ENCODE measurements at regions not wholly inside any gene's neighbourhood (a gene's known extent, or its start where the extent isn't known, plus 50 kb on each side); places are given as distances from the start of the nearest gene placed in this dataset.
"Not testable (repeated sequence)": the region's sequence is repeated elsewhere in the genome, so short reads cannot be mapped to it uniquely, and the experiment has no call there.

DNA sequence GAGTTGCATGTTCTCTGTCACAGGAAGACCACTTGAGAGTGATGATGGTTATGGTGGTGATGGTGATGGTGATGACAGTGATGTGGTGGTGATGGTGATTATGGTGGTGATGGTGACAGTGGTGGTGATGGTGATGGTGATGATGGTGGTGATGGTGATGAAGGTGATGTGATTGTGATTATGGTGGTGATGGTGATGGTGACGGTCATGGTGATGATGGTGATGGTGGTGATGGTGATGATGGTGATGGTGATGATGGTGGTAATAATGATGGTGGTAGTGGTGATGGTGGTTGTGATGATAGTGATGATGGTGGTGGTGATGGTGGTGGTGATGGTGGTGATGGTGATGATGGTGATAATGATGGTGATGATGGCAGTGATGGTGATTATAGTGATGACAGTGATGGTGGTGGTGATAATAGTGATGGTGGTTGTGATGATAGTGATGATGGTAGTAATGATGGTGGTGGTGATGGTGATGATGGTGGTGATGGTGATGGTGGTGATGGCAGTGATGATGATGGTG, 93.7 kb downstream of the ASB1 start:
- DNase-seq (ENCODE audit: low read depth in 2 of 2, low spot score in 1 of 2), result no peak

DNA sequence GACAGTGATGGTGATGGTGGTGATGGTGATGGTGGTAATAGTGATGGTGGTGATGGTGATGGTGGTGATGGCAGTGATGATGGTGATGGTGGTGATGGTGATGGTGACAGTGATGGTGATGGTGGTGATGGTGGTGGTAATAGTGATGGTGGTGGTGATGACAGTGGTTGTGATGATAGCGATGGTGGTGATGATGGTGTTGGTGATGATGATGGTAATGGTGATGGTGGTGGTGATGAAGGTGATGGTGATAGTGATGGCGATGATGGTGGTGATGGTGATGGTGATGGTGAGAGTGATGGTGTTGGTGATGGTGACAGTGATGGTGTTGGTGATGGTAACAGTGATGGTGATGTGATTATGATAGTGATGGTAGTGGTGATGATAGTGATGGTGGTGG, 94.3 kb downstream of the ASB1 start:
- no peak for DNase-seq (ENCODE audit: low read depth in 2 of 2, low spot score in 1 of 2)

DNA sequence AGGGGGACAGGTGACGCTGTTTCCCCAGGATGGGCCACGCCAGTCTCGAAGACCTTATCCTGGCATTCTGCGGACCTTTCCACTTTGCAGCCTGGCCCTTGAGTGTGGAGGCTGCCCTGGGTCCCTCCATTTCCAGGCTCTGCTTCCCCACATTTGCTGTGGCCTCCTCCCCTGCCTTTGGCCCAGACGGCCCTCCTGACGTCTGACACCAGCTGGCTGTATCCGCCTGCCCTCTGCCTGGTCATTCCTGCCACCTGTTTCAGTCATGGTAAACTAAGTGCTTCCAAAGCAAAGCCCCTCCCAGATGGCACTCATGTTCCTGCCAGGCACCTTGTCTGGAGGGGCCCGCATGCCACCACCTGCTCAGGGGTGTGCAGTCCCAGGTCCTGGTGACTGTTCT, 95.1 kb downstream of the ASB1 start:
- no peak for DNase-seq (ENCODE audit: low read depth in 2 of 2, low spot score in 1 of 2)

DNA sequence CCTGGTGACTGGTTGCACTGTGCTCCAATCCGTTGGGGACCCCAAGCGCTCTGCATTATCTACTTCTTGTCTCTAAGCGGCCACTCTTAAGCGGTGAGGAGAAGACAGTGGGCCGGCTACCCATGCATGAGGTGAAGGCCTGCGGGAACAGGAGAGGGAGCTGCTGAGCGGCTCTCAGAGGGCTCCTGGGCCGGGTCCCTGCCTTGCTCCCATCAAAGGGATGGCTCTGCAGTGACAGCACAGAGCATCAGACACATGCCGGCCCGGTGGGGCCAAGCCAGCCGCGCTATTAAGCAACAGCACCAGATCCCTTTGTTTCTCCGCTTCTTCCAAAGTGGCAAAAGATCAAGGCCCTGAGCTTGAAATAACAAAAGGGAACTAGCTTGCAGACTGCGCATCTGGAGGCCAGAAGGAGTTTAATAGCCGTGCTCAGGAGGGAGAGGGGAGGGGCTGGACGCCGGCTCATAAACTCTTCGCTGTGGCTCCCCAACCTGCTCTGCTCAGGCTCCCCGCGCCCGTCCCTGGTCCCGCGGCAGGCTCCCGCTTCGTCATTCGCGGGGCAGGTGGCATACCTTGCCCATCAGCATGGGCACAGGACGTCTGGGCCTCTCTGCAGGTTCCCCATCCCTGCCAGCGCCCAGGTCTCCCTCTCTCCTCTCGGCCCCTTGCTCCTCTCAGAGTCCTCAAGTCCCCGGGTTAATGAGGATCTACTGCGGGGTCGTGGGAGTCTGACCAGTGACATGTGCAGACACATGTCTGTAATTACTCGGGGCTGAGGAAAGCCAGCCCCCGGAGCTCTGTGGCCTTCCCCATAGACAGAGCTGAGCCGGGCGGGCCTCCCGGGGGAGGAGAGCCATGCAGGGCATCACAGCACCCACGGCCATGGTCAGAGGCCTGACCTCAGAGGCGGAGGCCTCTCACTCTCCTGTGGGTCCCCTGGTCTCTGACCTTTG, 96.7 kb downstream of the ASB1 start:
- DNase-seq (ENCODE audit: low read depth in 2 of 2, low spot score in 1 of 2), result no peak

DNA sequence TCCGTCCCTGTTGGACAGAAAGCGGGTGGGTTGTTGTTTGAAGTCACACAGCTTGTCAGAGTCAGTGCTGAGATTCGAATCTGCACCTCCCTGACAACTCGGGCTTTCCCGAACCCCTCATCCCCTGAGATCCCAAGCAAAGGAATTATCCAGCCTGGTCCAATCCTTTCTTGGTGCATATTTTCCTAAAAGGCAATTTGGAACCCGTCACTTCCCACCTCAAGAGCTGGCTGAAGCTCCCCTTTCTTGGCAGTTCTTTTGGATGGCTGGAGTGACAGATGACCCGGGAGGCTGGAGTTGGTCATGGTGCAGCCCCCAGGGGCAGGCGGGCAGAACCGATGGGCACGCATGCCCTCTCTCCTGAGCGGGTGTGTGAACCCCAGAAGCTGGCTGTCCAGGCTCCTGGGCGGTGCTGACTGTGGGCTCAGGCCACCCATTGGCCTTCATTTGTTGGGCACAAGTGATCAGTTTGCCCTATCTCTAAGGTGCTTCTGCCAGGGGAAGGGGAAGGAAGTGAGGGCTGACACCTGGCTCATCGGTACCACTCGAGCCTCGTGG, 97.8 kb downstream of the ASB1 start:
- no peak for DNase-seq (ENCODE audit: low read depth in 2 of 2, low spot score in 1 of 2)

DNA sequence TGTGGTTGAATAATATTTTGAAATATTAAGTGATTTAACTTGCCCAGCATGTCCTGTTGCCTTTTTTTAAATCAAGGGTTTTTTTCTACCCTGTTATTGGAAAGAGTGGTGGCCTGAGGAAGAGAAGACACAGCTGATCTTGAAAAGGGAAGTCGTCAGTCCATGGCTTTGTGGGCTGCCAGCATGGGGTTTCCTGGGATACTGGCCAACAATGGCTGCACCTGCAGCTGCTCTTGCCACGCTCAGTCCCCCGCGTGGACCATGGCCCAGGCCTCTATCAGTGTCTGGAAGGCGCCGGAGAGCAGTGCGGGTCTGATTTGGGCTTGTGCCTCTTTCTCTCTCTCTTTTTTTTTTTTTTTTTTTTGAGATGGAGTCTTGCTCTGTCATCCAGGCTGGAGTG, 99.3 kb downstream of the ASB1 start:
- DNase-seq (ENCODE audit: low read depth in 2 of 2, low spot score in 1 of 2), result no peak

DNA sequence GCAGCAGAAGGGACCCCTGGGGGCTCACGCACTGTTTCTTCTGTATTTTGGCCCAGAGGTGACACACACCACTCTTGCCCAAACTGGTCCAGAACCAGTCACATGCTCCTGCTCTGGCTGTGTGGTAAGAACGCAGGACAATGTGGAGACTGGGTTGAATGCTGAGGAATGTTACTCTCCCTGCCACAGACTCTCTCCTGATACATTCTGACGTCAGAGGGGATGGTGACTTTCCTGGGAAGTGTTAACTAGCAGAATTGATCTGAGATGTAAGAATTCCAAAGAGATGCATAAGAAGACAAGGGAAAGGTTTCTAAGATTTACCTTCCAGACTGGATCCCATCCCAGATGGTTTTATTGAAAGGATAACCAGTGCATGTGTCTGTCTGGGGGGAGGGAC, 100.8 kb downstream of the ASB1 start:
- DNase-seq (ENCODE audit: low read depth in 2 of 2, low spot score in 1 of 2), result no peak

DNA sequence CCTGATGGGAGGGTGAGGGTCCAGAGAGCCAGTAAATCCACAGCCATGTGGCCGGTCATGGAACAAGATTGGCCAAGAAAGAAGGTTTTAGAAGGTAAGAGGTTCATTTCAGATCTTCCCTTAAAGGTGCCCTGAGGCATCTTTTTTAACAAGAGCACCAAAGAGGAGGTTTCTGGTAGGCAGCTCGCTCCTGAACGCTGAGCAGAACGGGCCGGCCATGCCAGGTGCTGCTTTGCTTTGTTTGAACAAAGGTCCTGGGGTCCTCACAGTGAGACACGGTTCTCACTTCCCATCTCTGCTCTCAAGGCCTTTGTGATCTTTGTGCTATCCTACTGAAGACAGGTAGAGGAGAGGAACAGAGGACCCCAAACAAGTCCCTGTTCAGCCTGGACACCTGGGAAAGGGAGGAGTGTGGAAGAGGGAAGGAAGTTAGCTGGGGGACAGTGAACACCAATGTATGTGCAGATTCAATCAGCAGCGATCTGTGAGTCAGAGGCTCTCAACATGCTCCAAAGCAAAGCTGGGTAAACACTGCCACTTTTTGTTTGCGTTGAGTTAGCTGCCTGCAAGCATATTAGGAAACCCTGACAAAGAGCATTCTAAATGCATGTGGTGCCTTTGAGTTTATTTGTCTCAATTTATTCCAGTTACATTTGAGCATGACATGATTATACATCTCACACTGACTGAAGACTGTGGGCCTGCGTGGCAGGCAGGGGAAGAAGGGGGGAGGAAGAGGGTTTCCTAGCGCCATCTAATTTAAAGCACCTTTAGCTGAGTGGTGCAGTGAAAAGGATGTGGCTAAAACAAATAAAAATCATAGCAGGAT, 102.4 kb downstream of the ASB1 start:
- DNase-seq (ENCODE audit: low read depth in 2 of 2, low spot score in 1 of 2), result no peak

DNA sequence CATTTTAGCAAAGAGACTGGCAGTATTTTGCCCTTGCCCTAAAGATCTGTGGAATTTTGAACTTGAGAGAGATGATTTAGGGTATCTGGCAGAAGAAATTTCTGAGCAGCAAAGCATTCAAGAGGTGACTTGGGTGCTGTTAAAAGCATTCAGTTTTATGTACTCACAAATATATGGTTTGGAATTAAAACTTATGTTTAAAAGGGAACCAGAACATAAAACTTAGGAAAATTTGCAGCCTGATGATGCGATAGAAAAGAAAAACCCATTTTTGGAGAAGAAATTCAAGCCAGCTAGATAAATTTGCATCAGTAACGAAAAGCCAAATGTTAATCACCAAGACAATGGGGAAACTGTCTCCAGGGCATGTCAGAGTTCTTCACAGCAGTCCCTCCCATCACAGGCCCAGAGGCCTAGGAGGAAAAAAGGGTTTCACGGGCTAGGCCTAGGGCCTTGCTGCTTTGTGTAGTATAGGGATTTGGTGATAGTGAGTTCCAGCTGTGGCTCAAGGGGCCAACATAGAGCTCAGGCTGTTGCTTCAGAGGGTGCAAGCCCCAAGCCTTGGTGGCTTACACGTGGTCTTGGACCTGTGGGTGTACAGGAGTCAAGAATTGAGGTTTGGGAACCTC, 104.4 kb downstream of the ASB1 start:
- DNase-seq (ENCODE audit: low read depth in 2 of 2, low spot score in 1 of 2), result not testable (repeated sequence)

DNA sequence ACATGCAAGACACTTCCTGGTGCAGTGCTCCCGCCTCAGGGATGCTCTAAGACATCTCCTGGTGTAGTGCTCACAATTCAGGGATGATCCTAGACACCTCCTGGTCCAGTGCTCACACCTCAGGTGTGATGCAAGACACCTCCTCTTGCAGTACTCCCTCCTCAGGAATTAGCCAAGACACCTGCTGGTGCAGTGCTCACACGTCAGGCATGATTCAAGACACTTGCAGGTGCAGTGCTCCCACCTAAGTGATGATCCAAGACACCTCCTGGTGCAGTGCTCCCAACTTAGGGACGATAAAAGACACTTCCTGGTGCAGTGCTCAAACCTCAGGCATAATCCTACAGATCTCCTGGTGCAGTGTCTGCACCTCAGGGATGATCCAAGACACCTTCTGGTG, 117.0 kb downstream of the ASB1 start:
- DNase-seq (ENCODE audit: low read depth in 2 of 2, low spot score in 1 of 2), result not testable (repeated sequence)

DNA sequence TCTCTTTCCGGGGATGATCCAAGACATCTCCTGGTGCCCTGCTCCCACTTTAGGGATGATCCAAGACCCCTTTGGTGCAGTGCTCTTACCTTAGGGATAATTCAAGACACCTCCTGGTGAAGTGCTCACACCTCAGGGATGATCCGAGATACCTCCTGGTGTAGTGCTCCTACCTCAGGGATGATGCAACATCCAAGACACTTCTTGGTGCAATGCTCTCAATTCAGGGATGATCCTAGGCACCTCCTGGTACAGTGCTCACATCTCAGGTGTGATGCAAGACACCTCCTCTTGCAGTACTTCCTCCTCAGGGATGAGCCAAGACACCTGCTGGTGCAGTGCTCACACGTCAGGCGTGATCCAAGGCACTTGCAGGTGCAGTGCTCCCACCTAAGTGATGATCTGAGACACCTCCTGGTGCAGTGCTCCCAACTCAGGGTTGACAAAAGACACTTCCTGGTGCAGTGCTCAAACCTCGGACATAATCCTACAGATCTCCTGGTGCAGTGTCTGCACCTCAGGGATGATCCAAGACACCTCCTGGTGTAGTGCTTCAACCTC, 122.3 kb downstream of the ASB1 start:
- no peak for DNase-seq (ENCODE audit: low read depth in 2 of 2, low spot score in 1 of 2)

DNA sequence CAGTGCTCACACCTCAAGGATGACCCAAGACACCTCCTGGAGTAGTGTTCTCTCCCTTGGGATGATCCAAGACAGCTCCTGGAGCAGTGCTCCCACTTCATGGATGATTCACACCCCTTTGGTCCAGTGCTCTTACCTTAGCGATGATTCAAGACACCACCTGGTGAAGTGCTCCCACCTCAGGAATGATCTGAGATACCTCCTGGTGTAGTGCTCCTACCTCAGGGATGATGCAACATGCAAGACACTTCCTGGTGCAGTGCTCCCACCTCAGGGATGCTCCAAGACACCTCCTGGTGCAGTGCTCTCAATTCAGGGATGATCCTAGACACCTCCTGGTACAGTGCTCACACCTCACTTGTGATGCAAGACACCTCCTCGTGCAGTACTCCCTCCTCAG, 123.1 kb downstream of the ASB1 start:
- no peak for DNase-seq (ENCODE audit: low read depth in 2 of 2, low spot score in 1 of 2)

DNA sequence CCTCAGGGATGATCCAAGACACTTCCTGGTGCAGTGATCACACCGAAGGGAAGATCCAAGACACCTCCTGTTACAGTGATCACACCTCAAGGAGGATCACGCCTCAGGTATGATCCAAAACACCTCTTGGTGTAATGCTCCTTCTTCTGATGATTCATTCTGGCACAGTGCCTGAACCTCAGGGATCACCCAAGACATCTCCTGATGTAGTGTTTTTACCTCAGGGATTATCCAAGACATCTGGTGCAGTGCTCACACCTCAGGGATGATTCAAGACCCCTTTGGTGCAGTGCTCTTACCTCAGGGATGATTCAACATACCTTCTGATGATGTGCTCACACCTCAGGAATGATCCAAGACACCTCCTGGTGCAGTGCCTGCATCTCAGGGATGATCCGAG, 124.4 kb downstream of the ASB1 start:
- DNase-seq (ENCODE audit: low read depth in 2 of 2, low spot score in 1 of 2), result no peak

DNA sequence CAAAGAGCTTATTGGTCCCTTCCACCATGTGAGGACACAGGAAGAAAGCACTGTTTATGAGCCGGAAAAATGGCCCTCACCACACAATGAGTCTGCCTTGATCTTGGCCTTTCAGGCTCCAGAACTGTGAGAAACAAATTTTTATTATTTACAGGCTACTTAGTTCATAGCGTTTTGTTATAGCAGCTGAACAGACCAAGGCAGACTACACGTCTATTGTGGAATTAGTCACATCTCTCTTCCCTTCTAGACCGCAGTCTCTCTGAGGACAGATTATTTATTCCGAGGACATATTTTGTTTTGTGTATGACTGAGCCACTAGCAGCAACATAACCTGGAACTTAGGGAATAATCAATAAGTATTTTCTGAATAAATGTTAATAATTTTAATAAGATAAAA, 125.5 kb downstream of the ASB1 start:
- DNase-seq (ENCODE audit: low read depth in 2 of 2, low spot score in 1 of 2), result no peak

DNA sequence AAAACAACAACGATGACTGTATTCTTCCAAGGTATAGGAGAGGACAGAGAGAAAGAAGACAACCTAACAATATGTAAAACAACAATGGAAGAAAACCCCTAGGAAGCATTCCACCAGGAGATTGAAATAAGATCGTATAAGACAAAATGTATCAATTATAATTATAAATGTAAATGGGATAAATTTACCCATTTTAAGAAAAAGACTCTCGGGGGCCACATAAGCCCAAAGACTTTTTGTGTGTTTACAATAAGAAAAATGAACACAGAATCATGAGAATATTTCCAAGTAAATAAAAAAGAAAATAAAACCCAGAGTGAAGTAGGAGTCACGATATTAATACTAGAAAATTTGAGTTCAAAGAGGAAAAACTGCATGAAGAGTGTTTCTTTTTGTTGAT, 126.4 kb downstream of the ASB1 start:
- DNase-seq (ENCODE audit: low read depth in 2 of 2, low spot score in 1 of 2), result no peak

DNA sequence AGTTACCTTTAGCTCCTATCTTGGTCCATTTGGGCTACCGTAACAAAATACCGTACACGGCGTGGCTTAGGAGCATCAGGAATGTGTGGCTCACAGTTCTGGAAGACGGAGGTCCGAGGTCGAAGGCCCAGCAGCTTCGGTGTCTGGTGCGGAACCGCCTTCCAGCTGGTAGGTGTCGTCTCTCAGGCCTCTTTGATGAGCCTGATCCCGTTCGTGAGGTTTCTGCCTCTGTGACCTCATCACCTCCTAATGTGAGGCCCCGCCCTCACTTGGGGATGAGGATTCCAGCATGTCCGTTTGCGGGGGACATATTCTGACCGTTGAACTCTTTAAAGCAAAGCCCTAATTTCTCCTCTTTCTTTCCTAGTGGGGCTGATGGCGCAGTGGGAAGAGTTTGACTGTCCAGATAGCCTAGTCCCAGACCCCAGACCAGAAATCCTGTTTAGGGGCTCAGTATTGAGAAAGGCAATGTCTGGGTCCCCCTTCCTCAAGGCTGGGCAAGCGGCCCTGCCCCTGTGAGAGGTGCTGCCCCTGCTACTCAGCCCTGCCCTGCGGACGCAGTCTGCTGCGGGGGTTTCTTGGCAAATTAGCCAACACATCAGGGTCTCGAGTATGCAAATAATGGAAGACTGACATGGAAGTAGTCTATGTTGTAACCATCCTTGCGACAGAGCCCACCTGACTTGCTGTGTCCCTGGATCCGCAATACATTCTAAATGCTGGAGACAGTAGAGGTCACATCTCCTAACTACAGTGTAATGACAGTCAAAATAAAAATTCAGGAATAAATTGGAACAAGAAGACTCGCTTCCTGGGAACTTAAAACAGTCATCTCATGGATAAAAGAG, 128.0 kb downstream of the ASB1 start:
- no peak for DNase-seq (ENCODE audit: low read depth in 2 of 2, low spot score in 1 of 2)

DNA sequence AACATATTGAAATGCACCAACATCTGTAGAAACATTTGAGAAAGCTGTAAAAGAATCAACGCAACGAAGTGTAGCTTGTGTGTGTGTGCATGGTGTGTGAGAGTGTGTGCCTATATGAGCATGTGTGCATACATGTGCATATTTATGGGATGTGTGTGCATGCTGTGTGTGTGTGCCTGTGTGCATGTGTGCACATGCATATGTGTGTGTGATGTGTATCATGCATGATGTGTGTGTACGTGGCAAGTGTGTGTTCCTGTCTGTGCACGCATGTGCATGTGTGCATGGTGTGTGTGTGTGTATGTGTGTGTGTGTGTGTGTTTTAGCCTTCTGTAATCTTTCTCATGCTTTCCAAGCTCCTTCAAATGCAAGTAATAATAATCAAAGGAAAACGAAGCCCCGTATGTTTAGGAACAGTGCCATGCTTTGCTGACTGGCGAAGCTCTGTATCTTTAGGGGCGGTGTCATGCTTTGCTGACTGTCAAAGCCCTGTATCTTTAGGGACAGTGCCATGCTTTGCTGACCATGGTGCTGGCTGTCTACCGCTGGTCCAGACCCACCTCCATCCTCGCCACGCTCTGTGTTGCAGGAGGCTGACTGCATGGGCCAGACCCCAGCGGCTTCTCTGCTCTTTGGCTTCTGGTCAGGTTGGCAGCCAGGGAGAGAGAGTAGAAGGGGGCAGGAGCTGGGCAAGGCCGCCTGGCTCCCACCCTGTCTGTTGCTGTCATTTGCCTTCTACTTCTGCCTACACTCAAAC, 129.2 kb downstream of the ASB1 start:
- no peak for DNase-seq (ENCODE audit: low read depth in 2 of 2, low spot score in 1 of 2)

DNA sequence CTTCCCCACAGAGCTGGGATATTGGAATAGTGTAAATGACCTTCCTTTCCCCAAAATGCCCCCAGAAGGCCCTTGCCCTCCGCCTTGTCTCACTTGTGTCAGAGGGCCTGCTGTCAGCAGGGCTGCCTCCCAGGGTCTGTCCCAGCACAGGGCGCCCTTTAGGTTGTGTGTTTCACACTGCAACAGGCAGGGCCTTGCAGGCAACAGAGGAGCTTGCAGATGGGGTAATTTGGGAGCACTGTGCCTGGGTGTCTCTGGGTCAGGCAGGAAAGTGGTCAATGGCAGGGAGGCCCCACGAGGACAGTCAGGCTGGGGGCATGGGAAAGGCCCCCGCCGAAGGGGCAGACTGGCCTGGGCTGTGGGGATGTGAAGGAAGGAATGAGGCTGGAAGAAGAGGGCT, 130.7 kb downstream of the ASB1 start:
- no peak for DNase-seq (ENCODE audit: low read depth in 2 of 2, low spot score in 1 of 2)

DNA sequence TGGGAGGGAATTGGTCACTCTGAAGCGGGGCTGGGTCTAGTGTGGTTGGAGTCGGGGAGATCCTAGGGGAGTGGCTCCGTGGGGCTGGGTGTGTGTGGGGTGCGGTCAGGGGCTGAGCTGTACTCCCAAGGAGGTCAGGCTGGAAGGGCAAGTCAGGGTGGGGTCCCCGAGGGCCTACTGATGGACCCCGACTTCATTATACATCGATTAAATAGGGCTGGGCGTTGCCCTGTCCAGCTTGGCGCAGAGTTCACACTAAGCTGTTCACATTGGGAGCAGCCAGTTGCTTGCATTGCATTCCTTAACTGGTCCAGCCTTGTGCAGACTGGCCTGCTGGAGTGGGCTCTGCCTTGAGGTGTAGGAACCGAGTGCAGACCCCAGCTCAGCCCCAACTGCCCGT, 131.2 kb downstream of the ASB1 start:
- no peak for DNase-seq (ENCODE audit: low read depth in 2 of 2, low spot score in 1 of 2)
